MM.1S (cell line): ENCODE measurements at regions not wholly inside any gene's neighbourhood (a gene's known extent, or its start where the extent isn't known, plus 50 kb on each side); places are given as distances from the start of the nearest gene placed in this dataset.

Source experiments
- DNase-seq: peaks from one replicate; pipeline ENCODE4 v3.0.0-alpha.2; 2015
- H2AFZ ChIP-seq: fragments of 300-600 bp; sonication (generic); 2 replicates; pipeline ENCODE4 v1.6.0; 2016; ENCODE audit warnings: antibody characterized with exemption, low read length
- H3F3A ChIP-seq: fragments of 300-600 bp; sonication (generic); 2 replicates; pipeline ENCODE4 v1.6.1; 2016; ENCODE audit warnings: mild to moderate bottlenecking, antibody characterized with exemption, low read length, moderate library complexity, mixed read lengths; ENCODE audit not compliant: insufficient read depth
- H3K27ac ChIP-seq: fragments of 300-600 bp; sonication (generic); 2 replicates; pipeline ENCODE4 v1.5.1; 2016; ENCODE audit warnings: mild to moderate bottlenecking, low read length
- H3K27me3 ChIP-seq: fragments of 300-600 bp; sonication (generic); replicated peaks from 2 replicates; pipeline ENCODE4 v1.6.0; 2016; ENCODE audit warnings: low read length; ENCODE audit not compliant: insufficient read depth
- H3K36me3 ChIP-seq: fragments of 300-600 bp; sonication (generic); replicated peaks from 2 replicates; pipeline ENCODE4 v1.6.1; 2016; ENCODE audit warnings: mild to moderate bottlenecking, low read length, mixed read lengths; ENCODE audit not compliant: insufficient read depth
- H3K4me1 ChIP-seq: fragments of 300-600 bp; sonication (generic); 2 replicates; pipeline ENCODE4 v1.6.1; 2016; ENCODE audit warnings: low read length, mixed read lengths
- H3K4me2 ChIP-seq: fragments of 300-600 bp; sonication (generic); 2 replicates; pipeline ENCODE4 v1.6.0; 2016; ENCODE audit warnings: low read depth, low read length
- H3K4me3 ChIP-seq: fragments of 300-600 bp; sonication (generic); 2 replicates; pipeline ENCODE4 v1.5.1; 2016; ENCODE audit warnings: low read length, mixed read lengths
- H3K79me2 ChIP-seq: fragments of 300-600 bp; sonication (generic); 2 replicates; pipeline ENCODE4 v1.6.1; 2016; ENCODE audit warnings: mixed run types, low read length, mixed read lengths
- H3K9ac ChIP-seq: fragments of 300-600 bp; sonication (generic); 2 replicates; pipeline ENCODE4 v1.6.1; 2016; ENCODE audit warnings: low read length, mixed read lengths
- H3K9me2 ChIP-seq: fragments of 300-600 bp; sonication (generic); replicated peaks from 2 replicates; pipeline ENCODE4 v1.6.1; 2016; ENCODE audit warnings: mild to moderate bottlenecking, low read length, mixed read lengths; ENCODE audit not compliant: insufficient read depth
- H3K9me3 ChIP-seq: fragments of 300-600 bp; sonication (generic); replicated peaks from 2 replicates; pipeline ENCODE4 v1.6.1; 2016; ENCODE audit warnings: mild to moderate bottlenecking, low read length, mixed read lengths; ENCODE audit not compliant: insufficient read depth
- H4K20me1 ChIP-seq: fragments of 300-600 bp; sonication (generic); 2 replicates; pipeline ENCODE4 v1.6.1; 2016; ENCODE audit warnings: mild to moderate bottlenecking, low read length, moderate library complexity, mixed read lengths; ENCODE audit not compliant: insufficient read depth
- EZH2 ChIP-seq: fragments of 300-600 bp; sonication (generic); optimal IDR thresholded peaks from 2 replicates; pipeline ENCODE3; 2017; ENCODE audit warnings: low read depth, mild to moderate bottlenecking, antibody characterized with exemption, low read length, mixed read lengths
- EZH2phosphoT487 ChIP-seq: fragments of 300-600 bp; sonication (generic); IDR thresholded peaks from 2 replicates; pipeline ENCODE4 v1.6.1; 2018; ENCODE audit warnings: antibody characterized with exemption, low read length
- TF ChIP-seq, protein P1 (sequence below): fragments of 300-600 bp; sonication (generic); IDR thresholded peaks from 2 replicates; pipeline ENCODE4 v1.5.1; 2016; ENCODE audit warnings: antibody characterized with exemption, low read length, mixed read lengths

DNA sequence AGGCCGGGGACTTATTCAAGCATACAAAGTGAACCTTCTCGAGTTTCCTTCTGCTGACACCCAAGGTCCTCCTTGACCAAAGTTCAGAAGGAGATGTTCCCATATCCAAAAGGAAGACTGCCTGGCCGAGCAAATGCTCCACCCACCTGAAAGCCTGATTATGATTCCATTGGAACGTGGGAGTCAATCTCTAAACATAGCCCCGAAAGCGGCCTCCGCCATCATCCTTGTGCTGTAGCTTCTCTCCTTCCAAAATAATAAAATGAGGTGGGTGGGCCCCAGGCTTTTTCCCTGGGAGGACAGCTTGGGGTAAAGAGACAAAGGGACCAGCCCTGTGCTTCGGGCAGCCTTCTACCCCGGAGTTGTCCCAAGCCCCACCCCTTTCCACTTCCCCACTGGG, 355.6 kb upstream of the SLC30A5 start:
- Histone ChIP-seq H3K9ac (no peak overlapping the region), H4K20me1 (no peaks in the 10 kb centered on the region), H3F3A (no peaks in the 10 kb centered on the region), H3K9me2 (no peaks in the 10 kb centered on the region), H3K27ac (no peak overlapping the region), H2AFZ (no peak overlapping the region), H3K4me3 (no peak overlapping the region), H3K36me3 (no peaks in the 10 kb centered on the region), H3K27me3 (no peaks in the 10 kb centered on the region), H3K79me2 (no peaks in the 10 kb centered on the region), H3K9me3 (no peaks in the 10 kb centered on the region), H3K4me1 (no peaks in the 10 kb centered on the region), H3K4me2 (no peak overlapping the region)
- TF ChIP-seq, protein P1, sequence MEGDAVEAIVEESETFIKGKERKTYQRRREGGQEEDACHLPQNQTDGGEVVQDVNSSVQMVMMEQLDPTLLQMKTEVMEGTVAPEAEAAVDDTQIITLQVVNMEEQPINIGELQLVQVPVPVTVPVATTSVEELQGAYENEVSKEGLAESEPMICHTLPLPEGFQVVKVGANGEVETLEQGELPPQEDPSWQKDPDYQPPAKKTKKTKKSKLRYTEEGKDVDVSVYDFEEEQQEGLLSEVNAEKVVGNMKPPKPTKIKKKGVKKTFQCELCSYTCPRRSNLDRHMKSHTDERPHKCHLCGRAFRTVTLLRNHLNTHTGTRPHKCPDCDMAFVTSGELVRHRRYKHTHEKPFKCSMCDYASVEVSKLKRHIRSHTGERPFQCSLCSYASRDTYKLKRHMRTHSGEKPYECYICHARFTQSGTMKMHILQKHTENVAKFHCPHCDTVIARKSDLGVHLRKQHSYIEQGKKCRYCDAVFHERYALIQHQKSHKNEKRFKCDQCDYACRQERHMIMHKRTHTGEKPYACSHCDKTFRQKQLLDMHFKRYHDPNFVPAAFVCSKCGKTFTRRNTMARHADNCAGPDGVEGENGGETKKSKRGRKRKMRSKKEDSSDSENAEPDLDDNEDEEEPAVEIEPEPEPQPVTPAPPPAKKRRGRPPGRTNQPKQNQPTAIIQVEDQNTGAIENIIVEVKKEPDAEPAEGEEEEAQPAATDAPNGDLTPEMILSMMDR = no peak
- TF ChIP-seq EZH2 (no peak), EZH2phosphoT487 (no peak)
- no peak for DNase-seq

DNA sequence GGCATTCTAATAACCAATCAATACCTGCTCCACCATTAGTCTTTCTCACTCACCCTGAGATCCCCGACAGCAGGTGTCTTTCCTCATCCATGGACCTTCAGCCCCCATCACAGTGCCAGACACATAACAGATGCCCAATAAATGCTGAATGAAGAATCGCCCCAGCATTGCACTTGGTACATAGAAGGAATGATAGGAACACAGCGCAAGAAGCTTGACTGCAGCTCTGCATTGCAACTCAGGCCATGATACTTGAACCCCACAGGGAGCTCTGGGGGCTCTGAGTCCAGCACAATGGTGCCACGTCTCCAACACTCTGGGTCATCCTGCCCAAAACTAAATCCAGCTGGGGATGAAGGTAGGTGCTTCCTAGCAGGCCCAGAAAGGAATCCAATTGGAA, 355.0 kb upstream of the SLC30A5 start:
- Histone ChIP-seq H3K4me3 (no peak overlapping the region), H3K27me3 (no peaks in the 10 kb centered on the region), H3K9me3 (no peaks in the 10 kb centered on the region), H3K9me2 (no peaks in the 10 kb centered on the region), H3K27ac (no peak overlapping the region), H3K4me2 (no peak overlapping the region), H3K4me1 (no peaks in the 10 kb centered on the region), H3K79me2 (no peaks in the 10 kb centered on the region), H3F3A (no peaks in the 10 kb centered on the region), H4K20me1 (no peaks in the 10 kb centered on the region), H3K9ac (no peak overlapping the region), H3K36me3 (no peaks in the 10 kb centered on the region), H2AFZ (no peak overlapping the region)
- DNase-seq = no peak
- no peak for TF ChIP-seq EZH2phosphoT487
- no peak for TF ChIP-seq EZH2
- TF ChIP-seq, protein P1 = no peak

GRCh38 chr5:68739752-68740151, 354.1 kb upstream of the SLC30A5 start:
- H2AFZ ChIP-seq = no peak overlapping the region
- no peaks in the 10 kb centered on the region for H3K4me1 ChIP-seq
- H3K4me2 ChIP-seq = no peak overlapping the region
- no peak for DNase-seq
- no peak overlapping the region for H3K27ac ChIP-seq
- H4K20me1 ChIP-seq = no peaks in the 10 kb centered on the region
- no peak overlapping the region for H3K4me3 ChIP-seq
- H3K9me3 ChIP-seq = no peaks in the 10 kb centered on the region
- no peaks in the 10 kb centered on the region for H3K27me3 ChIP-seq
- TF ChIP-seq EZH2phosphoT487 (no peak), EZH2 (no peak)
- TF ChIP-seq, protein P1 = no peak
- H3K9ac ChIP-seq = no peak overlapping the region
- no peaks in the 10 kb centered on the region for H3K9me2 ChIP-seq
- H3F3A ChIP-seq = no peaks in the 10 kb centered on the region
- no peaks in the 10 kb centered on the region for H3K79me2 ChIP-seq
- no peaks in the 10 kb centered on the region for H3K36me3 ChIP-seq
